ENCODE measurements at regions not wholly inside any gene's neighbourhood (a gene's known extent, or its start where the extent isn't known, plus 50 kb on each side); places are given as distances from the start of the nearest gene placed in this dataset.
"Not testable (repeated sequence)": the region's sequence is repeated elsewhere in the genome, so short reads cannot be mapped to it uniquely, and the experiment has no call there.

DNA sequence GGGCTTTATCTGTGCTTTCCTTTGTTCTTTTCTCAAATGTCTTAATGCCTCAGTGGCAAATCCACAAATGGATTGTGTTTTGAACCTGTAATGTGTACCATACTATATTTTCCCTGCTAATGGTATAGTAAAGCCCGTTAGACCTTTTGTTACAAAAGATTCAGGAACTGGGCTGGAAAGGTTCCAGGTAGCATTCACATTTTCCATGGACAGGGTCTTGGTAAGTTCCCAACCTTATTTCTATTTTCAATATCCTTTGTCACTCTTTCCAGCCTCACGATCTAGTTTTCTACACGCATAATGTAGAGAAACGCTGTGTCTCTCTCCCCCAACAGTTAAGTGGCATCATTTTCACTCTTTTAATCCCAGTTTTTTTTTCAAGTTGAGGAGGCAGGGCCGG lies 153.0 kb downstream of the PLCE1 start:
- DNase-seq: no peak
- Histone ChIP-seq H3K4me1 (ENCODE audit: control insufficient read depth, insufficient read depth, low read length) (no peaks in the 10 kb centered on the region), H3K4me3 (ENCODE audit: low read length) (no peak overlapping the region), H3K9me3 (ENCODE audit: control insufficient read depth, low read depth, low read length) (no peaks in the 10 kb centered on the region), H3K27ac (ENCODE audit: low read length) (no peak overlapping the region), H3K36me3 (ENCODE audit: control insufficient read depth, insufficient read depth, low read length) (peaks cover 3% of the 10 kb centered on the region), H3K27me3 (ENCODE audit: control insufficient read depth, insufficient read depth, low read length) (no peaks in the 10 kb centered on the region)
- WGBS (ENCODE audit: insufficient coverage, low lambda C conversion rate): 96% methylated on average over 4 of the region's 5 CpGs

- DNase-seq: no peak
- WGBS (ENCODE audit: insufficient coverage, low lambda C conversion rate): no CpG with 5 or more reads among the region's 2 CpGs
- Histone ChIP-seq H3K27me3 (ENCODE audit: control insufficient read depth, insufficient read depth, low read length) (no peaks in the 10 kb centered on the region), H3K36me3 (ENCODE audit: control insufficient read depth, insufficient read depth, low read length) (peaks cover 3% of the 10 kb centered on the region), H3K27ac (ENCODE audit: low read length) (no peak overlapping the region), H3K9me3 (ENCODE audit: control insufficient read depth, low read depth, low read length) (no peaks in the 10 kb centered on the region), H3K4me1 (ENCODE audit: control insufficient read depth, insufficient read depth, low read length) (no peaks in the 10 kb centered on the region), H3K4me3 (ENCODE audit: low read length) (no peak overlapping the region)
Measured at GRCh38 chr10:94149702-94150101, 156.0 kb downstream of the PLCE1 start.

GRCh38 chr10:94150541-94151184 lies 156.9 kb downstream of the PLCE1 start:
- H3K4me1 ChIP-seq (ENCODE audit: control insufficient read depth, insufficient read depth, low read length): no peaks in the 10 kb centered on the region
- H3K27ac ChIP-seq (ENCODE audit: low read length): no peak overlapping the region
- H3K27me3 ChIP-seq (ENCODE audit: control insufficient read depth, insufficient read depth, low read length): no peaks in the 10 kb centered on the region
- no peaks in the 10 kb centered on the region for H3K36me3 ChIP-seq (ENCODE audit: control insufficient read depth, insufficient read depth, low read length)
- H3K4me3 ChIP-seq (ENCODE audit: low read length): no peak overlapping the region
- DNase-seq: no peak
- no peaks in the 10 kb centered on the region for H3K9me3 ChIP-seq (ENCODE audit: control insufficient read depth, low read depth, low read length)
- no CpG with 5 or more reads among the region's 1 CpG for WGBS (ENCODE audit: insufficient coverage, low lambda C conversion rate)

DNA sequence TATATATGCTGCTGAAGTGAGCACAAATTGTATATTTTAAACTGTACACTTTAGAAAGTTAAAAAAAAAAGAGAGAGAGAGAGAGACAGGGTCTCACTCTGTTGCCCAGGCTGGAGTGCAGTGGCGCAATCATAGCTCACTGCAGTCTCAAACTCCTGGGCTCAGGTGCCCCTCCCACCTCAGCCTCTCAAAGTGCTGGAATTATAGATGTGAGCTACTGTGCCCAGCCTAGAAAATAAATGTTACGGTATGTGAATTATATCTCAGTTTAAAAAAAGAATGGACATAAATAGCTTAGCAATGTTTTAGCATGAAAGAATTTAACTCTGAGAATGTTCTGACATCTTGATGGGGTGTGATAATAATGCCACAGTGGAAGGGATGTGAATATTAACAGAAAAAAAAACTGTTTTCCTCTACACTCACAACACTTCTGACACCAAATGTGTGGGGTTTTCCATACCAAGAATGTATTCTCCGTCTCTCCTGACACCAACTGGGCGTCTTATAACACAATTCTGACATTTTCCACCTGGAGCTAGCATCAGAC lies 162.1 kb downstream of the PLCE1 start:
- no peak overlapping the region for H3K27ac ChIP-seq (ENCODE audit: low read length)

DNA sequence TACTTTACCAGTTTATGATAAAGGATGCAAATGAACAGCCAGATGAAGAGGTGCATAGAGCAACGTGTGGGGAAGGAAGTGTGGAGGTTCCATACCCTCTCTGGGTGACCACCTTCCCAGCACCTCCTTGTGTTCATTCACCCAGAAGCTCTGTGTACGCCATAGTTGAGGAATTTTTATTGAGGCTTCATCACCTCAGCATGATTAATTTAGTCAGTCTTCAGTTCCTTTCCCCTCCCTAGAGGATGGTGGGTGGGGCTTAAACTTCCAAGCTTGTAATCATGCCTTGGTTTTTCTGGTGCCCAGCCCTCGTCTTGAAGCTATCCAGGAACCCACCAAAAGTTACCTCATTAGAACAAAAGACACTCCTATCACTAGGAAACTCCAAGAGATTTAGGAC lies 162.7 kb downstream of the PLCE1 start:
- Histone ChIP-seq H3K27me3 (ENCODE audit: control insufficient read depth, insufficient read depth, low read length) (no peaks in the 10 kb centered on the region), H3K27ac (ENCODE audit: low read length) (no peak overlapping the region), H3K9me3 (ENCODE audit: control insufficient read depth, low read depth, low read length) (no peaks in the 10 kb centered on the region), H3K4me1 (ENCODE audit: control insufficient read depth, insufficient read depth, low read length) (no peaks in the 10 kb centered on the region), H3K36me3 (ENCODE audit: control insufficient read depth, insufficient read depth, low read length) (no peaks in the 10 kb centered on the region), H3K4me3 (ENCODE audit: low read length) (no peak overlapping the region)
- DNase-seq: no peak
- no CpG with 5 or more reads among the region's 3 CpGs for WGBS (ENCODE audit: insufficient coverage, low lambda C conversion rate)

More for the DNA sequence above, 162.1 kb downstream of the PLCE1 start:
- DNase-seq: no peak
- no peaks in the 10 kb centered on the region for H3K27me3 ChIP-seq (ENCODE audit: control insufficient read depth, insufficient read depth, low read length)
- no peak overlapping the region for H3K4me3 ChIP-seq (ENCODE audit: low read length)
- no peaks in the 10 kb centered on the region for H3K9me3 ChIP-seq (ENCODE audit: control insufficient read depth, low read depth, low read length)
- no peaks in the 10 kb centered on the region for H3K36me3 ChIP-seq (ENCODE audit: control insufficient read depth, insufficient read depth, low read length)
- WGBS (ENCODE audit: insufficient coverage, low lambda C conversion rate): 100% methylated on average over 1 of the region's 4 CpGs
- no peaks in the 10 kb centered on the region for H3K4me1 ChIP-seq (ENCODE audit: control insufficient read depth, insufficient read depth, low read length)

- WGBS (ENCODE audit: insufficient coverage, low lambda C conversion rate): no CpG with 5 or more reads among the region's 12 CpGs
- not testable (repeated sequence) for H3K9me3 ChIP-seq (ENCODE audit: control insufficient read depth, low read depth, low read length); H3K27ac ChIP-seq (ENCODE audit: low read length); H3K36me3 ChIP-seq (ENCODE audit: control insufficient read depth, insufficient read depth, low read length); DNase-seq; H3K4me3 ChIP-seq (ENCODE audit: low read length); H3K27me3 ChIP-seq (ENCODE audit: control insufficient read depth, insufficient read depth, low read length); H3K4me1 ChIP-seq (ENCODE audit: control insufficient read depth, insufficient read depth, low read length)
Measured at GRCh38 chr10:94165158-94165611, 171.5 kb downstream of the PLCE1 start.

DNA sequence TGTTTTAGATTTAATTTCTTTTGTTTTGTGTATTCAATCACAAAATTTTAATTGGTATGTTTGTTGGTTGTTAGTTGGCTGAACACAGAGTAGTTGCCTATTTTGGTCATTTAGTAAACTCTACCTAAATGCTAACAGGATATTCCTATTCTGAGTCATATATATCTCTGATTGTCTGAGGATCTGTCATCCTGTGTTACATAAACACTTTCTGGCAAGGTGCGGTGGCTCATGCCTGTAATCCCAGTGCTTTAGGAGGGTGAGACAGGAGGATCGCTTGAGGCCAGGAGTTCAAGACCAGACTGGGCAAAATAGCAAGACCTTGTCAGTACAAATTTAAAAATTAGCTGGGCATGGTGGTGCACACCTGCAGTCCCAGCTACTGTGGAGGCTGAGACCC lies 178.6 kb downstream of the PLCE1 start:
- WGBS (ENCODE audit: insufficient coverage, low lambda C conversion rate): no CpG with 5 or more reads among the region's 2 CpGs
- Histone ChIP-seq H3K27me3 (ENCODE audit: control insufficient read depth, insufficient read depth, low read length) (no peaks in the 10 kb centered on the region), H3K4me3 (ENCODE audit: low read length) (no peak overlapping the region), H3K27ac (ENCODE audit: low read length) (no peak overlapping the region), H3K36me3 (ENCODE audit: control insufficient read depth, insufficient read depth, low read length) (peaks cover 11% of the 10 kb centered on the region), H3K4me1 (ENCODE audit: control insufficient read depth, insufficient read depth, low read length) (no peaks in the 10 kb centered on the region), H3K9me3 (ENCODE audit: control insufficient read depth, low read depth, low read length) (no peaks in the 10 kb centered on the region)
- no peak for DNase-seq

DNA sequence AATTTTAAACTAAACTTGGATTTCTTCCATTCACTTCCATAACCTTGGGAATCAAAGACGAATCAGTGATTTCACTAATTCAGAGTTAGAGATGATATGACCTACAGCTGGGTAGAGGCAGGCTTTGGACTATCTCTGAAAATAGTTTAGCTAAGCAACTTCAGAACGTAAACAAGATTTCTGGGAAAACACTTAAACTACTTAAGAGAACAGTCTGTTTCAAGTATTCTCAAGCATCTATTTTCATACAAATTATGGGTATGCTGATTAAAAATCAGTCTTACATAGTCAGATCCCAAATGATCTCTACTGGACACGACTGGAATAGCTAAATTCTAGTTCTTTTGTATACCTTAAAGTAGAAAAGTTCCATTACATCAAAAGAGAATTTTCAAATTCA lies 179.9 kb downstream of the PLCE1 start:
- WGBS (ENCODE audit: insufficient coverage, low lambda C conversion rate): 90% methylated on average over 1 of the region's 3 CpGs
- Histone ChIP-seq H3K27me3 (ENCODE audit: control insufficient read depth, insufficient read depth, low read length) (no peaks in the 10 kb centered on the region), H3K4me1 (ENCODE audit: control insufficient read depth, insufficient read depth, low read length) (no peaks in the 10 kb centered on the region), H3K4me3 (ENCODE audit: low read length) (no peak overlapping the region), H3K9me3 (ENCODE audit: control insufficient read depth, low read depth, low read length) (no peaks in the 10 kb centered on the region), H3K27ac (ENCODE audit: low read length) (no peak overlapping the region), H3K36me3 (ENCODE audit: control insufficient read depth, insufficient read depth, low read length) (peaks cover 11% of the 10 kb centered on the region)
- no peak for DNase-seq

- Histone ChIP-seq H3K27ac (ENCODE audit: low read length) (no peak overlapping the region), H3K36me3 (ENCODE audit: control insufficient read depth, insufficient read depth, low read length) (peaks cover 11% of the 10 kb centered on the region), H3K9me3 (ENCODE audit: control insufficient read depth, low read depth, low read length) (no peaks in the 10 kb centered on the region), H3K27me3 (ENCODE audit: control insufficient read depth, insufficient read depth, low read length) (no peaks in the 10 kb centered on the region), H3K4me1 (ENCODE audit: control insufficient read depth, insufficient read depth, low read length) (no peaks in the 10 kb centered on the region), H3K4me3 (ENCODE audit: low read length) (no peak overlapping the region)
- DNase-seq: no peak
Measured at GRCh38 chr10:94174838-94175237, 181.1 kb downstream of the PLCE1 start.

GRCh38 chr10:94178475-94179253 lies 184.1 kb downstream of the NOC3L start:
- H3K9me3 ChIP-seq (ENCODE audit: control insufficient read depth, low read depth, low read length): no peaks in the 10 kb centered on the region
- no peak overlapping the region for H3K27ac ChIP-seq (ENCODE audit: low read length)
- no peaks in the 10 kb centered on the region for H3K36me3 ChIP-seq (ENCODE audit: control insufficient read depth, insufficient read depth, low read length)
- no CpG with 5 or more reads among the region's 5 CpGs for WGBS (ENCODE audit: insufficient coverage, low lambda C conversion rate)
- no peaks in the 10 kb centered on the region for H3K27me3 ChIP-seq (ENCODE audit: control insufficient read depth, insufficient read depth, low read length)
- no peak for DNase-seq
- no peaks in the 10 kb centered on the region for H3K4me1 ChIP-seq (ENCODE audit: control insufficient read depth, insufficient read depth, low read length)
- H3K4me3 ChIP-seq (ENCODE audit: low read length): no peak overlapping the region
